ENCODE measurements at regions not wholly inside any gene's neighbourhood (a gene's known extent, or its start where the extent isn't known, plus 50 kb on each side); places are given as distances from the start of the nearest gene placed in this dataset.
"Not testable (repeated sequence)": the region's sequence is repeated elsewhere in the genome, so short reads cannot be mapped to it uniquely, and the experiment has no call there.

DNA sequence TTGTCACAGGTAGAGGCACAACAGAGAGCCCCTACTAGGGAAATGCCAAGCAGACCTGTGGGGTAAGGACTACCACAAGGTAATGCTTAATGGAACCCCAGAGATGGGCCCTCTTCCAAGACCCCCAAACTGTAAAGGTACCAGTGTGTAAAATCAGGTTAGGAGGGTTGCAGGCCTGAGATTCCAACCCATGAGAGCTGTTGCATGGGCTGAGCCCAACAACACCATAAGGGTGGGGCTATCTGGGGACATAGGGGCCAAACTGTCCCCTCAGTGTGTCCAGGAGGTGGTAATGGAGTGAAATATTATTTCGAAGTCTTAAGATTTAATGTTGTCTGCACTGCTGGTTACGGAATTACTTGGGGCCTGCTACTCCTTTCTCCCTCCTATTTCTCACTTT lies 620.2 kb downstream of the ETNK1 start:
- intact Hi-C loops (cut with micrococcal nuclease): no loop called here
- Mint-ChIP-seq H3K36me3 (no peaks in the 10 kb centered on the region), H3K9me3 (peaks cover 15 to 24% of the 10 kb centered on the region in 2 donors), H3K4me3 (no peak overlapping the region), H3K4me1 (no peaks in the 10 kb centered on the region), H3K27me3 (ENCODE audit: low read depth in 2 of 2) (no peaks in the 10 kb centered on the region), H3K27ac (no peak overlapping the region)
- Histone ChIP-seq H3K9me3 (ENCODE audit: control insufficient read depth, insufficient read depth, low read length) (no peaks in the 10 kb centered on the region), H3K27me3 (ENCODE audit: control insufficient read depth, insufficient read depth, low read length) (no peaks in the 10 kb centered on the region), H3K27ac (ENCODE audit: low read length) (no peak overlapping the region), H3K4me1 (ENCODE audit: control insufficient read depth, insufficient read depth, low read length) (no peaks in the 10 kb centered on the region), H3K4me3 (ENCODE audit: low read length) (no peak overlapping the region), H3K36me3 (ENCODE audit: control insufficient read depth, insufficient read depth, low read length) (no peaks in the 10 kb centered on the region)
- ATAC-seq: no peak
- TF ChIP-seq, protein P1, sequence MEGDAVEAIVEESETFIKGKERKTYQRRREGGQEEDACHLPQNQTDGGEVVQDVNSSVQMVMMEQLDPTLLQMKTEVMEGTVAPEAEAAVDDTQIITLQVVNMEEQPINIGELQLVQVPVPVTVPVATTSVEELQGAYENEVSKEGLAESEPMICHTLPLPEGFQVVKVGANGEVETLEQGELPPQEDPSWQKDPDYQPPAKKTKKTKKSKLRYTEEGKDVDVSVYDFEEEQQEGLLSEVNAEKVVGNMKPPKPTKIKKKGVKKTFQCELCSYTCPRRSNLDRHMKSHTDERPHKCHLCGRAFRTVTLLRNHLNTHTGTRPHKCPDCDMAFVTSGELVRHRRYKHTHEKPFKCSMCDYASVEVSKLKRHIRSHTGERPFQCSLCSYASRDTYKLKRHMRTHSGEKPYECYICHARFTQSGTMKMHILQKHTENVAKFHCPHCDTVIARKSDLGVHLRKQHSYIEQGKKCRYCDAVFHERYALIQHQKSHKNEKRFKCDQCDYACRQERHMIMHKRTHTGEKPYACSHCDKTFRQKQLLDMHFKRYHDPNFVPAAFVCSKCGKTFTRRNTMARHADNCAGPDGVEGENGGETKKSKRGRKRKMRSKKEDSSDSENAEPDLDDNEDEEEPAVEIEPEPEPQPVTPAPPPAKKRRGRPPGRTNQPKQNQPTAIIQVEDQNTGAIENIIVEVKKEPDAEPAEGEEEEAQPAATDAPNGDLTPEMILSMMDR (IDR thresholded peaks at IDR 0.05): no peak
- WGBS (ENCODE audit: insufficient coverage): no CpG with 5 or more reads among the region's 2 CpGs
- DNase-seq: no peak

DNA sequence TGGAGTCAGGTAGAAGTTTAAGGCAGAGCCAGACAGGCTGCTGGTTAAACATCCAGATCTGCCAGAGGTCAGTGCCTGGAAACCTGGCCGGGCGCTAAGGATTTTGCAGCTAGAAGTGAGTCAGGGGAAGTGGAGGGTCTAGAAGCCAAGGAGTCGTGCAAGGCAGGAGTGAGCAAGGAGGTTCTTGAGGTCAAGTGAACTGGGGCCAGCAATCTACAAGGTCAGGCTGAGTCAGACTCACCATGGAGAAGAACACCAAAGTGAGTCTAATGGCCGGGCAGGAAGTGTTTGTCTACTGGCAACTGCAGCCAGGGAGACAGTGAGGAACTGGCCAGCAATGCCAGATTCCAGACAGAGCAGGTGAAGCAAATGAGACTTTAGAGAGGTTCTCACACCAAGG lies 628.2 kb downstream of the ETNK1 start:
- no peaks in the 10 kb centered on the region for H3K36me3 ChIP-seq (ENCODE audit: control insufficient read depth, insufficient read depth, low read length)
- no peak overlapping the region for H3K4me3 ChIP-seq (ENCODE audit: low read length)
- Mint-ChIP-seq H3K4me3 (no peak overlapping the region), H3K9me3 (peaks cover 14 to 17% of the 10 kb centered on the region in 2 donors), H3K36me3 (peaks cover 7% of the 10 kb centered on the region), H3K27me3 (ENCODE audit: low read depth in 2 of 2) (no peaks in the 10 kb centered on the region), H3K27ac (no peak overlapping the region), H3K4me1 (no peaks in the 10 kb centered on the region)
- no peaks in the 10 kb centered on the region for H3K4me1 ChIP-seq (ENCODE audit: control insufficient read depth, insufficient read depth, low read length)
- WGBS (ENCODE audit: insufficient coverage): 85% methylated on average over 4 of the region's 4 CpGs
- no peak overlapping the region for H3K27ac ChIP-seq (ENCODE audit: low read length)
- intact Hi-C loops (cut with micrococcal nuclease): no loop called here
- DNase-seq (no peak), ATAC-seq (no peak)
- TF ChIP-seq, protein P1 (IDR thresholded peaks at IDR 0.05): no peak
- no peaks in the 10 kb centered on the region for H3K27me3 ChIP-seq (ENCODE audit: control insufficient read depth, insufficient read depth, low read length)
- H3K9me3 ChIP-seq (ENCODE audit: control insufficient read depth, insufficient read depth, low read length): no peaks in the 10 kb centered on the region

DNA sequence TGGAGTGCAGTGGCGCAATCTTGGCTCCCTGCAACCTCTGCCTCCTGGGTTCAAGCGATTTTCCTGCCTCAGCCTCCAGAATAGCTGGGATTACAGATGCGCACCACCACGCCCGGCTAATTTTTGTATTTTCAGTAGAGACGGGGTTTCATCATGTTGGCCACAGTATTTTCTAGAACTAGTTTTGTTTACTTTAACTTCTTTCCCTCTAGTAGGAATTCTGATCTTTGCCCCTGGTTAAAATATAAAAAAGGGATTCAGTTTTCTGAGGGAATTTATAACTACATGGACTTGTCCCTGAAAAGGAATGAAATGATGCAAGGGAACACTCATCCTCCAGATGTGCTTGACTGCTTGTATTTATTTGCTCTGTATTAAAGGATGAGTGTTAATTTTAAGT lies 628.9 kb downstream of the ETNK1 start:
- H3K4me1 ChIP-seq (ENCODE audit: control insufficient read depth, insufficient read depth, low read length); H3K4me3 ChIP-seq (ENCODE audit: low read length); H3K36me3 Mint-ChIP-seq; intact Hi-C loops (cut with micrococcal nuclease); H3K27me3 Mint-ChIP-seq (ENCODE audit: low read depth in 2 of 2); ATAC-seq; H3K27me3 ChIP-seq (ENCODE audit: control insufficient read depth, insufficient read depth, low read length); H3K4me1 Mint-ChIP-seq; DNase-seq; H3K27ac ChIP-seq (ENCODE audit: low read length); H3K36me3 ChIP-seq (ENCODE audit: control insufficient read depth, insufficient read depth, low read length); H3K4me3 Mint-ChIP-seq; H3K9me3 ChIP-seq (ENCODE audit: control insufficient read depth, insufficient read depth, low read length); H3K27ac Mint-ChIP-seq: not testable (repeated sequence)
- peaks cover 14 to 17% of the 10 kb centered on the region in 2 donors for H3K9me3 Mint-ChIP-seq
- WGBS (ENCODE audit: insufficient coverage): 88% methylated on average over 6 of the region's 6 CpGs

DNA sequence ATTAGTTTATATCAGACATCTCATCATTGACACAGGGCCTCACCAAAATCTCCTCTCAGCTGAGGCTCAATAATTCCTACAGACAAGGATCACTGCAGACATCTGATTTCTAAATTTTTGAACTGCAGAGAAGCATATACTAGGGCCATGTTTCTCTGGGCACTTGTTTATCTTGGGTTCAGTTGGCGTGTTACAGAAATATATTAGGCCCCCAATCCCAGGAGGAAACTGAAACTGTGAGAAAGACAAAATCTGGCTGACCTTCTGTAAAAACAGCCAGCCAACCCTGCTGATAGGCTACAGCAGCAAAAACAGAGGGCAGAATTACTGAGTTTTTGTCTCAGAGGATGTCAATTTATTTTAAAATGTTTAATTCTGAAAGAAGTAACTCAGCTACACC lies 634.6 kb downstream of the ETNK1 start:
- Histone ChIP-seq H3K9me3 (ENCODE audit: control insufficient read depth, insufficient read depth, low read length) (no peaks in the 10 kb centered on the region), H3K4me3 (ENCODE audit: low read length) (no peak overlapping the region), H3K36me3 (ENCODE audit: control insufficient read depth, insufficient read depth, low read length) (no peaks in the 10 kb centered on the region), H3K4me1 (ENCODE audit: control insufficient read depth, insufficient read depth, low read length) (no peaks in the 10 kb centered on the region), H3K27ac (ENCODE audit: low read length) (no peak overlapping the region), H3K27me3 (ENCODE audit: control insufficient read depth, insufficient read depth, low read length) (no peaks in the 10 kb centered on the region)
- Mint-ChIP-seq H3K4me1 (no peaks in the 10 kb centered on the region), H3K9me3 (peaks cover 9 to 17% of the 10 kb centered on the region in 2 donors), H3K27ac (no peak overlapping the region), H3K4me3 (no peak overlapping the region), H3K27me3 (ENCODE audit: low read depth in 2 of 2) (no peaks in the 10 kb centered on the region), H3K36me3 (no peaks in the 10 kb centered on the region)
- DNase-seq (no peak), ATAC-seq (no peak)
- TF ChIP-seq, protein P1 (IDR thresholded peaks at IDR 0.05): no peak
- intact Hi-C loops (cut with micrococcal nuclease): no loop called here
- 74% methylated on average over 1 of the region's 1 CpG for WGBS (ENCODE audit: insufficient coverage)
